GM12891 (cell line): ENCODE measurements at regions not wholly inside any gene's neighbourhood (a gene's known extent, or its start where the extent isn't known, plus 50 kb on each side); places are given as distances from the start of the nearest gene placed in this dataset.

Experiments
- DNase-seq: peaks from one replicate; pipeline ENCODE4 v3.0.0; 2011; ENCODE audit warnings: low spot score; ENCODE audit not compliant: insufficient read length
- FAIRE-seq: peaks from 2 replicates; lab custom pipeline; 2011; peaks lifted over from hg19 to GRCh38; lab: Jason Lieb, UNC
- PAX5 ChIP-seq: IDR thresholded peaks from 2 replicates; pipeline ENCODE4 v1.6.1; 2011; ENCODE audit warnings: low read length, moderate library complexity, mild to moderate bottlenecking; ENCODE audit not compliant: insufficient read depth, severe bottlenecking
- POLR2A ChIP-seq: IDR thresholded peaks from 2 replicates; pipeline ENCODE4 v1.6.1; 2011; ENCODE audit warnings: low read depth, low read length, control low read depth
- POLR2AphosphoS5 ChIP-seq: IDR thresholded peaks from 2 replicates; pipeline ENCODE4 v1.6.1; 2011; ENCODE audit warnings: low read depth, low read length, control low read depth
- POU2F2 ChIP-seq: IDR thresholded peaks from 2 replicates; pipeline ENCODE4 v1.6.1; 2011; ENCODE audit warnings: low read depth, mild to moderate bottlenecking, control low read depth, low read length, moderate library complexity
- SPI1 ChIP-seq: IDR thresholded peaks from 2 replicates; pipeline ENCODE4 v1.6.1; 2011; ENCODE audit warnings: low read depth, low read length, control low read depth
- TAF1 ChIP-seq: IDR thresholded peaks from 2 replicates; pipeline ENCODE4 v1.6.1; 2011; ENCODE audit warnings: low read depth, low read length, control low read depth

DNA sequence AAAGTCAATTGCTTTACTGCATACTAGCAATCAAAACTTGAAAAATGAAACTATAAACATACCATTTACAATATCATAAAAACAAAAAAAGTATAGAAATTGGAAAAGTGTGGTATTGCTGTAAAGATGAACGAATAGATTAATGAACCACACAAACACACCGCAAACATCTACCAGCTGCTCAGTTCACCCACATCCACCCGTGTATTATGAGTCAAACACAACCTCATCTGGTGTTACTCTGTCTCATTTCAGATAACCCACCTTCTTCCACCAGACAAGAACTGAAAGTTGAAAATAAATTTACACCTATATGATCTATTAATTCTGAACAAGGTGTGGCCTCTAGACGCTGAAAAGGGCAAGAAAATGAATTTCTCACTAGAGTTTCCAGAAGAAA is 53.3 kb downstream of the BLID start:
- no peak for FAIRE-seq
- DNase-seq, result no peak
- TF ChIP-seq PAX5 (no peak), POLR2A (no peak), SPI1 (no peak), TAF1 (no peak), POU2F2 (no peak), POLR2AphosphoS5 (no peak)

DNA sequence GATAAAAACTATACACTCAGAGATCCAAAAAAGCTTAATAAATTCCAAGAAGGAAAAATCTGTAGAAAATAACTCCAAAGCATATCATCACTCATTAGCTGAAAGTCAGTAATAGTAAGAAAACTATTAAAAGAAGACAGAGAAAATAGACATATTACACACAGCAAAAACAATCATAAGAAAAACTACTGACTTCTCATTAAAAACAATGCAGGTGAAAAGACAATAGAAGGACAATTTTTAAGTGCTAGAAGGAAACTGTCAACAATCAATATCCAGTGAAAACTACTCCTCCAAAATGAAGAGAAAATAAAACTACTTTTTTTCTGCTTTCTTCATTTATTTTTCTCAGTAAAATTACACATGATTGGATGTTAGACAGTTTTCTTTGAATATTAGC is 56.5 kb downstream of the BLID start:
- FAIRE-seq (no peak), DNase-seq (no peak)
- no peak for TF ChIP-seq PAX5
- no peak for TF ChIP-seq TAF1
- no peak for TF ChIP-seq POLR2AphosphoS5
- no peak for TF ChIP-seq POU2F2
- no peak for TF ChIP-seq POLR2A
- no peak for TF ChIP-seq SPI1

DNA sequence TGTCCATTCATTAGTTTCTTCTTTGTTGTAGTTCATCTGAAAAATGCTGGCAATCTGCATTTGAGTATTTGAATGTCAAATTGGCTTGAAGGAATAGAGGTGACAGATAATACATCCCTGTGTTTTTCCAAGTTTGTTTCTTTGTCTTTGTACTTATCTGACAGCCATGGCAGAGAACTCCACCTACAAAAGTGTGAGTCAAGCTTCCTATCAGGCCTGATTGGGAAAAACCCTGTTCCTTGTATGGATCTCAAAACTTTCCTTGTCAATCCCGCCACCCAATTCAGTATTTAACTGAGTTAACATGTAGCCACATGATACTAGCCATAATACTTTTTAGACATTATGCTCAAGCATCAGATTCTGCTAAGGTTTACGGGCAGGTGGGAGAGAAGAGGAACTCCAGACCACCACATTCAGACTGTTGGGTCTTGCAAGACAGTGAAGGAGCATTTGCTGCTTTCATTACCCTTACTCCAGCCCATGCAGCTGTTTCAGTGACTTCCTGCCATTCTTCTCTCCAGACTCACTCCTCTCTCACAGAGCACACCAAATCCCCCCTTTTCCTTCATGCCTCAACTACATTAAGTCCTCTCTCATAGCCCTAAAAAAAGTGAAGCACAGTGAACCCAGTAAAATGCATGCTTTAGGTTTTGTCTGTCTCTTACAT is 65.9 kb downstream of the BLID start:
- FAIRE-seq, result no peak
- TF ChIP-seq SPI1 (no peak), POLR2A (no peak), PAX5 (no peak), TAF1 (no peak), POLR2AphosphoS5 (no peak), POU2F2 (no peak)
- DNase-seq, result no peak

GRCh38 chr11:122048401-122048800 is 67.6 kb downstream of the BLID start:
- DNase-seq, result no peak
- TF ChIP-seq POU2F2, result no peak
- no peak for TF ChIP-seq SPI1
- TF ChIP-seq TAF1, result no peak
- no peak for FAIRE-seq

GRCh38 chr11:122046846-122047245 is 69.2 kb downstream of the BLID start:
- DNase-seq, result no peak

DNA sequence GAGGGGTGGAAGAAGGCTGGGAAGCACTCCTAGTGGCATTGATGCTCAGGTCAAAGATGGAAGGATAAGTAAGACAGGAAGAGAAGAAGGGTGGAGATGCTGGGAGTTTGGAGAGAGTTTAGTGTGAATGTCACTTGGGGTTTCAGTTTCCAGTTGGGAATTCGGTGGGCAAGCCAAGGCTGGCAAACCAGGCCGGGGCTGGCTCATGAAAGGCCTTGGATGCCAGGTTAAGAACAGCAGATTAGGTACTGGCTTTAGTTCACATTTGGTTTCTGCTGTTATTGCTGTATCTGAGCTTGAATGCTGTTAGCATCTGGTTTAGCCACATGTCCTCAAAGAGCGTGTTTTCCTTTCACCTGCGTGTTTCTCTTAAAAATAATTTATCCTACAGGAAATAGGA is 69.6 kb downstream of the BLID start:
- no peak for DNase-seq
- TF ChIP-seq POU2F2 (no peak), TAF1 (no peak), PAX5 (no peak), SPI1 (no peak), POLR2A (no peak), POLR2AphosphoS5 (no peak)
- FAIRE-seq, result no peak

More at GRCh38 chr11:122046846-122047245, 69.2 kb downstream of the BLID start:
- FAIRE-seq, result no peak
- TF ChIP-seq TAF1 (no peak), SPI1 (no peak), POLR2A (no peak), PAX5 (no peak)

DNA sequence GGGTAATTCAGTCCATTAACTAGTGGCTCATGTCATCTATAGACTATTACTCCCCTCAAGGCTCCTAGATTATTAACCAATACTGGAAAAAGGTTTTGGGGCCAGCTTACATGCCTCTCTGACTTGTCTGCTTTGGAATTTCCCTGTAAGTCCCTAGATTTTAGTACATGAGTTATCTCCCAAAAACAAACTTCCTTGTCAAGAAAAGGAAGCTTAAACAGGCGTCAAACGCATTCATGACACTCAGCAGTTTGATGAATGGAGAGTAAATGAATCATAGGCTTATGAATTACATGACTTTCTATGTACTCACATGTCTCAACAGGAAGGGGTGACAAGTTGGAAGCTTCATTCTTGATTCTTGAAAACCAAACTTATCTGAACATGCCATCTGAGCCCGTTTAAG is 70.8 kb downstream of the BLID start:
- no peak for TF ChIP-seq PAX5
- no peak for TF ChIP-seq POLR2A
- no peak for TF ChIP-seq SPI1
- TF ChIP-seq POLR2AphosphoS5, result no peak
- DNase-seq, result no peak
- FAIRE-seq, result no peak

DNA sequence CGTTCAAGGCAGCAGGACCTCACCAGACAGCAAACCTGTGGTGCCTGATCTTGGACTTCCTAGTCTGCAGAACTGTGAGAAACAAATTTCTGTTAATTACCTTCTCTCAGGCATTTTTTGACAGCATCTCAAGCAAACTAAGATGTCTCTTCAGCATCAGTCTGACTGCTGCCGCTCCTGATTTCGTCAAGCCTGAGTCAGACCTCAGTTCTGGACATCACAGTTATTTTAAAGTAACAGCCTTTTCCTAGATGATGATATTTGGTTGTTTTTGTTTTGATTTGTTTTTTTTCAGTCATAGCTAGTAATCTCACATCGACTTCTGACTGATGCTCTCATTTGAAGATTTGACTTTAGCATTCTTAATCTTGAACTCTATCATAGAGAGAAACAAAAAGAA is 71.9 kb downstream of the BLID start:
- DNase-seq (no peak), FAIRE-seq (no peak)
- no peak for TF ChIP-seq POLR2AphosphoS5
- no peak for TF ChIP-seq TAF1
- TF ChIP-seq PAX5, result no peak

DNA sequence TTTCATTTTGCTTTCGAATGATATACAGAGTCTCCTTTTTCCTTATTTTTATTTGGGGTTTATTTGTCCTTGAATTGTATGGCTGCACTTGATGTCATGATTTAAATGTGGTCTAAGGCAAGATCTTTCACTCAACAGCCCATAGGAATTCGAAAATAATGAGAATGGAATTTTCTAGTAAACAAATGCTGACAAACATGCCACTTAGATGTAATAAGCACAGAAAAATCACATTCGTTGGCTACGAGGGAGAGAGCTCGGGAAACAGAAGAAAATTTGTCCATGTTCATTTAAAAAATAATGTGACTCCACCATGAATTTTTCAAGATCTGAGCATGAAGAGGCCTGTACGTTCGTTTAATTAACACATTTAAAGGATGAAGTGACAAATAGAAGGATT is 73.0 kb downstream of the BLID start:
- no peak for FAIRE-seq

GRCh38 chr11:122040464-122040863 is 75.6 kb downstream of the BLID start:
- DNase-seq (no peak), FAIRE-seq (no peak)

More for the DNA sequence above, 73.0 kb downstream of the BLID start:
- DNase-seq, result no peak
- no peak for TF ChIP-seq POLR2A
- TF ChIP-seq POLR2AphosphoS5, result no peak
- TF ChIP-seq POU2F2, result no peak
- TF ChIP-seq SPI1, result no peak
- TF ChIP-seq TAF1, result no peak
- no peak for TF ChIP-seq PAX5

DNA sequence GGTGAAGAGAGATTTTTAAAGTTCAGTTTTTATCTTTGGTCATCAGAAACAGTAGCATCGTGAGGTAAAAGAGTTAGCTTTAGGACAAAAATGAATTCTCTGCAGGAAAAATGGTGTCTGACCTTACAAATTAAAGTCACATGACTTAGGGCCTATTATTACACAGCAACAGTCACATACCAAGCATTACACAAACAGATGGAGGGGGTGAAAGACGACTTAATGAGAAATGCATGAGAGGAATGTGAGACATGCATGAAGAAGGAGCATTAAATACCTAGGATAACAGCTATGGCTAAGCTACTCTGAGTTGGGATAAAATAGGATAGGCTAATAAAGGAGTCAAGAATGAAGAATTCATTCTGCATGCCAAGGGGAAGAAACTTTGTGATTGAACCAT is 77.5 kb downstream of the BLID start:
- DNase-seq (no peak), FAIRE-seq (no peak)
- no peak for TF ChIP-seq POLR2AphosphoS5
- no peak for TF ChIP-seq SPI1
- no peak for TF ChIP-seq POU2F2
- TF ChIP-seq TAF1, result no peak
- no peak for TF ChIP-seq PAX5
- TF ChIP-seq POLR2A, result no peak

More at GRCh38 chr11:122040464-122040863, 75.6 kb downstream of the BLID start:
- TF ChIP-seq POLR2AphosphoS5, result no peak
- TF ChIP-seq TAF1, result no peak
- no peak for TF ChIP-seq POU2F2
- TF ChIP-seq SPI1, result no peak
- no peak for TF ChIP-seq PAX5
- no peak for TF ChIP-seq POLR2A
